ENCODE measurements at regions not wholly inside any gene's neighbourhood (a gene's known extent, or its start where the extent isn't known, plus 50 kb on each side); places are given as distances from the start of the nearest gene placed in this dataset.

GRCh38 chr14:43483415-43483814 is 1023.7 kb downstream of the FSCB start:
- Histone ChIP-seq H3K27me3 (ENCODE audit: control insufficient read depth, insufficient read depth, low read length) (no peaks in the 10 kb centered on the region), H3K4ac (ENCODE audit: low read depth, low read length) (no peak overlapping the region), H2AK5ac (ENCODE audit: low read depth, low read length) (no peak overlapping the region), H2AFZ (replicated peaks; ENCODE audit: low read length, poor library complexity) (no peak overlapping the region), H2AK9ac (replicated peaks; ENCODE audit: low read depth, low read length, poor library complexity) (no peak overlapping the region), H2BK5ac (ENCODE audit: low read depth, low read length, poor library complexity, severe bottlenecking) (no peak overlapping the region), H3K27ac (ENCODE audit: insufficient read depth, low read length) (no peak overlapping the region), H4K8ac (ENCODE audit: low read depth in 2 of 2, low read length in 2 of 2) (no peak overlapping the region), H3K4me3 (ENCODE audit: insufficient read depth, low read depth, low read length) (no peak overlapping the region), H2BK15ac (ENCODE audit: low read depth, low read length) (no peak overlapping the region), H3K4me1 (ENCODE audit: control insufficient read depth, insufficient read depth, low read length) (no peaks in the 10 kb centered on the region), H2BK20ac (ENCODE audit: low read depth, low read length) (no peak overlapping the region), H3K36me3 (ENCODE audit: control insufficient read depth, insufficient read depth, low read length) (no peaks in the 10 kb centered on the region), H3K23ac (ENCODE audit: low read depth, low read length) (no peak overlapping the region), H3K9me3 (ENCODE audit: control insufficient read depth, insufficient read depth, low read length) (no peaks in the 10 kb centered on the region), H3K4me2 (ENCODE audit: low read depth, low read length) (no peak overlapping the region), H4K20me1 (ENCODE audit: insufficient read depth, low read length) (no peaks in the 10 kb centered on the region), H3K56ac (ENCODE audit: extremely low read depth, insufficient read depth, low read length) (no peak overlapping the region), H3K18ac (ENCODE audit: low read depth, low read length) (no peak overlapping the region), H2BK120ac (ENCODE audit: low read depth, low read length) (no peak overlapping the region), H3K9ac (ENCODE audit: low read depth, low read length) (no peak overlapping the region), H3K79me1 (ENCODE audit: low read depth in 1 of 2, low read length in 2 of 2) (no peaks in the 10 kb centered on the region), H3K9me1 (ENCODE audit: insufficient read depth, low read length) (no peaks in the 10 kb centered on the region), H3K14ac (replicated peaks; ENCODE audit: low read depth, low read length) (no peak overlapping the region), H4K91ac (ENCODE audit: insufficient read depth, low read depth, low read length) (no peak overlapping the region), H4K5ac (ENCODE audit: low read depth, low read length) (no peak overlapping the region)
- dilution Hi-C loops (cut with HindIII; ENCODE audit: low sequenced_read_pairs, unreplicated experiment): no loop called here
- TF ChIP-seq CEBPB (IDR thresholded peaks at IDR 0.05; ENCODE audit: low read depth, low read length) (no peak), USF2 (IDR thresholded peaks at IDR 0.05; ENCODE audit: low read depth, low read length) (no peak), SMC3 (IDR thresholded peaks at IDR 0.05; ENCODE audit: low read depth, low read length) (no peak), POLR2A (IDR thresholded peaks at IDR 0.05; ENCODE audit: low read depth, low read length) (no peak), FOS (IDR thresholded peaks at IDR 0.05; ENCODE audit: low read depth, low read length) (no peak), RFX5 (IDR thresholded peaks at IDR 0.05; ENCODE audit: low read depth, low read length) (no peak), MAFK (IDR thresholded peaks at IDR 0.05; ENCODE audit: low read depth, low read length) (no peak)
- DNase-seq: no peak
- no TSS peak for BruUV-seq (replicated peaks)
- POLR2A ChIA-PET (ENCODE audit: unreplicated experiment): no interaction called here
- no peak for ATAC-seq (ENCODE audit: low read depth)
- WGBS, 2 experiments (ENCODE audit: extremely low coverage in 2 of 2, insufficient read length in 1 of 2): no CpG with 5 or more reads among the region's 3 CpGs
- intact Hi-C loops (cut with micrococcal nuclease): no loop called here
- CTCF ChIA-PET: no interaction called here
- in situ Hi-C loops (cut with MboI; ENCODE audit: low sequenced_read_pairs): no loop called here
